Large intestine (tissue), 3 donors: ENCODE measurements at regions not wholly inside any gene's neighbourhood (a gene's known extent, or its start where the extent isn't known, plus 50 kb on each side); places are given as distances from the start of the nearest gene placed in this dataset.

ENCODE experiments used
- DNase-seq, 2 donors: peaks; one replicate each; pipeline versions ENCODE4 v3.0.0 to v3.0.0-alpha.2; 2013
- H3K27ac ChIP-seq: one replicate; pipeline ENCODE4 v1.5.1; 2013; ENCODE audit warnings: low read length
- H3K27me3 ChIP-seq: 2 replicates; pipeline ENCODE4 v1.6.1; 2013; ENCODE audit warnings: low read length; ENCODE audit not compliant: control insufficient read depth, insufficient read depth
- H3K36me3 ChIP-seq: 2 replicates; pipeline ENCODE4 v1.6.1; 2013; ENCODE audit warnings: low read length; ENCODE audit not compliant: control insufficient read depth, insufficient read depth
- H3K4me1 ChIP-seq: one replicate; pipeline ENCODE4 v1.6.1; 2013; ENCODE audit warnings: low read length; ENCODE audit not compliant: control insufficient read depth, insufficient read depth
- H3K4me3 ChIP-seq: one replicate; pipeline ENCODE4 v1.5.1; 2013; ENCODE audit warnings: low read length
- H3K9me3 ChIP-seq: one replicate; pipeline ENCODE4 v1.6.1; 2013; ENCODE audit warnings: mild to moderate bottlenecking, low read depth, low read length, moderate library complexity; ENCODE audit not compliant: control insufficient read depth
- WGBS: methylation state at CpG from one replicate; pipeline ENCODE4 v1.1.5; 2013; ENCODE audit warnings: low lambda C conversion rate; ENCODE audit not compliant: insufficient coverage; 5-methylcytosine and 5-hydroxymethylcytosine counted together

GRCh38 chr7:49624611-49625010, 148.8 kb upstream of the VWC2 start:
- Histone ChIP-seq H3K9me3 (no peaks in the 10 kb centered on the region), H3K4me3 (no peak overlapping the region), H3K27me3 (no peaks in the 10 kb centered on the region), H3K27ac (no peak overlapping the region), H3K36me3 (no peaks in the 10 kb centered on the region), H3K4me1 (no peaks in the 10 kb centered on the region)
- no peak for DNase-seq

GRCh38 chr7:49630513-49630912, 142.9 kb upstream of the VWC2 start:
- no peaks in the 10 kb centered on the region for H3K4me1 ChIP-seq
- no CpG with 5 or more reads among the region's 7 CpGs for WGBS
- H3K9me3 ChIP-seq: no peaks in the 10 kb centered on the region
- H3K36me3 ChIP-seq: no peaks in the 10 kb centered on the region
- no peak overlapping the region for H3K27ac ChIP-seq
- H3K4me3 ChIP-seq: no peak overlapping the region
- DNase-seq: no peak
- H3K27me3 ChIP-seq: no peaks in the 10 kb centered on the region

DNA sequence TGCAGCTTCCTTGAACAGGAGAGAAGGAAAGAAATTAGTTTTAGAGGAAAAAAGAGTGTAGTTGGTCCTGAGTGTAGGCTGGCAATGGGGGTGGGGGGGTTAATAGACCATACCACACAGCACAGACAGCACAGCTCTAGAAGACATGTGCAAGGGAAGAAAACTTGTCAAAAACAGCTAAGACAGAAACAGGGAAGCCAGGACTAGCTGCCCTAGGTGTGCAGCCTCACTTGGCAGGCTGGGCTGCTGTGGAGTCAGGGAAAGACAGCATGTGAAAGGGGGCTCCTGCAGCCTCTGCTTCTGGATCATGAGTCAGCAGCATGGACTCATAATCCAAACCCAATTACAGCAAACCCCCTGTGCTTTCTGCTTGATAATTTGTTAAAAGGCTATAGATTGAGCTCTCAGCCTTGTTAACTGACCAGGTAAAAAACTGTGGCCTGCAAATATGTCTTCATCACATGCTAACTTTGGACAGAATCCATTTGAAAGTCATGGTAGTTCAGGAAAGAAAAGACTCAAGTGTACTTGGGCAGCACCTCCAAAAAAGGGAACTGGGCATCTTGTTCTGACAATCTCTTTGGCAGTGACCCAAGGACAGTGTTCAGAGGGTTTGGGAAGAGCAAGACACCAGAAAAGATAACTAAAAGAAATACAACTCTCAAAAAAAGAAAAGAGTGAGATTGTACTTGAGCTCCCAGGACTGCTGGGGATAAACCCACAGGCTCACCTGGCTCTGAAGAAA, 142.2 kb upstream of the VWC2 start:
- no peak overlapping the region for H3K27ac ChIP-seq
- no peaks in the 10 kb centered on the region for H3K27me3 ChIP-seq
- H3K9me3 ChIP-seq: no peaks in the 10 kb centered on the region
- no peaks in the 10 kb centered on the region for H3K4me1 ChIP-seq
- no peak for DNase-seq
- no peak overlapping the region for H3K4me3 ChIP-seq
- H3K36me3 ChIP-seq: no peaks in the 10 kb centered on the region

- Histone ChIP-seq H3K9me3 (no peaks in the 10 kb centered on the region), H3K4me1 (no peaks in the 10 kb centered on the region), H3K36me3 (no peaks in the 10 kb centered on the region), H3K27ac (no peak overlapping the region), H3K4me3 (no peak overlapping the region), H3K27me3 (no peaks in the 10 kb centered on the region)
- DNase-seq: no peak
- 100% methylated on average over 1 of the region's 8 CpGs for WGBS
Observed at GRCh38 chr7:49631960-49632359, 141.5 kb upstream of the VWC2 start.

GRCh38 chr7:49635800-49636199, 137.6 kb upstream of the VWC2 start:
- no peaks in the 10 kb centered on the region for H3K27me3 ChIP-seq
- DNase-seq: no peak
- H3K4me3 ChIP-seq: no peak overlapping the region
- WGBS: 83% methylated on average over 1 of the region's 1 CpG
- H3K36me3 ChIP-seq: no peaks in the 10 kb centered on the region
- H3K4me1 ChIP-seq: no peaks in the 10 kb centered on the region
- no peaks in the 10 kb centered on the region for H3K9me3 ChIP-seq
- no peak overlapping the region for H3K27ac ChIP-seq

- no peaks in the 10 kb centered on the region for H3K27me3 ChIP-seq
- WGBS: 100% methylated on average over 2 of the region's 3 CpGs
Observed at GRCh38 chr7:49636400-49636799, 137.0 kb upstream of the VWC2 start.

GRCh38 chr7:49638166-49638565, 135.3 kb upstream of the VWC2 start:
- H3K36me3 ChIP-seq: no peaks in the 10 kb centered on the region
- H3K27me3 ChIP-seq: no peaks in the 10 kb centered on the region
- no peak for DNase-seq
- no peak overlapping the region for H3K4me3 ChIP-seq
- no CpG with 5 or more reads among the region's 3 CpGs for WGBS
- H3K9me3 ChIP-seq: no peaks in the 10 kb centered on the region
- H3K27ac ChIP-seq: no peak overlapping the region
- H3K4me1 ChIP-seq: no peaks in the 10 kb centered on the region

More at GRCh38 chr7:49636400-49636799, 137.0 kb upstream of the VWC2 start:
- no peak for DNase-seq
- Histone ChIP-seq H3K4me1 (no peaks in the 10 kb centered on the region), H3K36me3 (no peaks in the 10 kb centered on the region), H3K27ac (no peak overlapping the region), H3K4me3 (no peak overlapping the region), H3K9me3 (no peaks in the 10 kb centered on the region)

DNA sequence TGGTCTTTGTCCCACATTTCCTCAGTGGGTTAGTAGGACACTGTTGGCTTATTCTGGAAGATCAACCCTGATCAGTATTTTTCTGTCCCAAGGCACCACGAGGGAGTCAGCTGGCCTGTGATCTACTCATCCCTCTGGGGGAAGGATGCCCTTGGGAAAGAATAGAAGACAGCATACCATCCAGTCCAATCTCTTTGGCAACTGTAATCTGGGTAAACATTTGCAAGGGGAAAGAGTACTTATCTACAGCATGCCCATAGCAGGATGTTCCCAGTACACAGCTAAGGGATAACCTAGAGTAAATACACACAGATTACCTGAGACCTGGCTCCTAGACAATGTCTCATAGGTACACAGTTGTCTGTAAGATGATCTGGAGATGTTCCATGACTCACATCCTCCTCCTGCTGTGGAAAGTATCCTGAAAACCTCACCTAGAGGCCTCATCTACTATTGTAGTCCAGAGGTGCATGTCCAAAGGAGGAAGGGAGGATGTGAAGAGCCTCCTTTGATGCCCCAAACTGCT, 134.3 kb upstream of the VWC2 start:
- no peak for DNase-seq
- Histone ChIP-seq H3K27ac (no peak overlapping the region), H3K4me1 (no peaks in the 10 kb centered on the region), H3K4me3 (no peak overlapping the region), H3K9me3 (no peaks in the 10 kb centered on the region), H3K36me3 (no peaks in the 10 kb centered on the region), H3K27me3 (no peaks in the 10 kb centered on the region)
- no CpG with 5 or more reads among the region's 1 CpG for WGBS

DNA sequence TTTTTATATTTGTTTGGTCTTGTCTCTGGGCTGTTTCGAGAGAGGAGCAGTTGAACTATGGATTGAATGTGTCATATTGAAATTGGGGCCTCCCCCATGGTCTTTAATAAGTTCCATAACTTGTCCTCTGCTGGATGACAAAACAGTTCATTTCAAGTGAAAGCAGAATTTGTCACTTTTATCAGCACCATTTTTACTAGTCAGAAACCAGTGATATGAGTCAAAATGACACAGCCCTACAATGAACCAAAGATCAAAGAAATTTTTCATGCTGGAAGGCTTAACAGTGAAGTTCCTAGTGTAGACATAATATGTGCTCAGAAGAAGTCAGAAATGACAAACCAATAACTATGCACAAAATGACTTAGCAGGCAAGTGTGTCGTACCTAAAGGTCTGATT, 133.6 kb upstream of the VWC2 start:
- no peaks in the 10 kb centered on the region for H3K27me3 ChIP-seq
- WGBS: no CpG with 5 or more reads among the region's 2 CpGs
- H3K4me1 ChIP-seq: no peaks in the 10 kb centered on the region
- no peaks in the 10 kb centered on the region for H3K36me3 ChIP-seq
- H3K27ac ChIP-seq: no peak overlapping the region
- H3K9me3 ChIP-seq: no peaks in the 10 kb centered on the region
- DNase-seq: no peak
- H3K4me3 ChIP-seq: no peak overlapping the region

DNA sequence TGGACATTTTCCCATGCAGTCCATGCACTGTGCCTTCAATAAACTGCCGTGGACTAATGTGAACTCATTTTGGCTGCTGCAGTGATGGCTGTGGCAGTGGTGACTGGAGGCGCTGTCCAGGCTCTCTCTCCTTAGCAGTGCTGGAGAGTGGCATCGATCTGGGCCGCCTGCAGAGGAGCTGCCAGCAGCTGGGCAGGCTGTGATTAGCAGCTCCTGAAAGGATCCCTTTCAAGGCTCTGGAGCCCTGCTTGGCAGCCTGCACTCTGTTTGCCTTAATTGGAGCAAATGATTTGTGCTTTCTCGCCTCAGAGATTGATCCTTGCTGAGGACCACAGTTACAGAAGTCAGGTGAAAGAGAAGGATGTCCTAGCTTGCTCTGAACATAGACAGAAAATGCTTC, 130.1 kb upstream of the VWC2 start:
- no peaks in the 10 kb centered on the region for H3K36me3 ChIP-seq
- H3K9me3 ChIP-seq: no peaks in the 10 kb centered on the region
- no peak for DNase-seq
- H3K4me3 ChIP-seq: no peak overlapping the region
- no peaks in the 10 kb centered on the region for H3K27me3 ChIP-seq
- no peaks in the 10 kb centered on the region for H3K4me1 ChIP-seq
- no peak overlapping the region for H3K27ac ChIP-seq
- no CpG with 5 or more reads among the region's 5 CpGs for WGBS

DNA sequence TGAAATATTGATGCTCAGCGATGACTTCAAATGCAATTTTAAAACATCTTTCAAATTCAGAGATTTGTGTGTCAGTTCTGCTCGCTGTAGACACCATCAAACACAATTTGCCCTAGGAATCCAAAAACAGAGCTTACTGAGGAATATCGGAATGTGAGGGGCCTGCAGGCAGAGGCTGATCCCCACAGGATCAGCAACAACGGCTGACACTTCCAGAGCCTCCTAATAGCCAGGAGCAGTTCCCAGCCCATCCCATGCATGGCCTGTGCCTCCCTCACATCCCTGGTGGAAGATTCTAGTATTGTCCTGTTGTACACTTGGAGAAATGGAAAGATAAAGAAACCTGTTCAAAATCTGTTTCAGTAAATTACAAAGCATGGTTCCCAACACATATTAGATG, 129.7 kb upstream of the VWC2 start:
- no peak for DNase-seq
- Histone ChIP-seq H3K27ac (no peak overlapping the region), H3K9me3 (no peaks in the 10 kb centered on the region), H3K27me3 (no peaks in the 10 kb centered on the region), H3K4me3 (no peak overlapping the region), H3K4me1 (no peaks in the 10 kb centered on the region), H3K36me3 (no peaks in the 10 kb centered on the region)
- 83% methylated on average over 2 of the region's 4 CpGs for WGBS
